Neural cell (in vitro differentiated cells): ENCODE measurements at regions not wholly inside any gene's neighbourhood (a gene's known extent, or its start where the extent isn't known, plus 50 kb on each side); places are given as distances from the start of the nearest gene placed in this dataset.

Source experiments
- EZH2 ChIP-seq: fragments of 200-600, 300-800 bp; shearing (Covaris generic), sonication (generic); IDR thresholded peaks from 2 replicates; pipeline ENCODE4 v1.6.1; 2014; ENCODE audit warnings: antibody characterized with exemption, low read length, borderline replicate concordance, mild to moderate bottlenecking; ENCODE audit not compliant: insufficient read depth, poor library complexity, severe bottlenecking
- MXI1 ChIP-seq: fragments of 450-650 bp; conservative IDR thresholded peaks from 2 replicates; pipeline ENCODE4 v1.6.1; 2014; ENCODE audit warnings: antibody characterized with exemption, mild to moderate bottlenecking; ENCODE audit not compliant: poor library complexity, severe bottlenecking
- RAD21 ChIP-seq: fragments of 450-650 bp; conservative IDR thresholded peaks from 2 replicates; pipeline ENCODE4 v1.6.1; 2014; ENCODE audit warnings: antibody characterized with exemption, mild to moderate bottlenecking, moderate library complexity
- TF ChIP-seq, protein P1 (sequence below): fragments of 450-650 bp; IDR thresholded peaks from 2 replicates; pipeline ENCODE4 v1.5.1; 2014; ENCODE audit warnings: antibody characterized with exemption, mild to moderate bottlenecking, moderate library complexity; ENCODE audit not compliant: poor library complexity, severe bottlenecking
- TF ChIP-seq, protein P2 (sequence below): IDR thresholded peaks from 2 replicates; pipeline ENCODE4 v1.6.1; 2012; ENCODE audit warnings: borderline replicate concordance

GRCh38 chr2:5042666-5043440 is 649.3 kb upstream of the SOX11 start:
- no peak for TF ChIP-seq RAD21
- TF ChIP-seq, protein P1, sequence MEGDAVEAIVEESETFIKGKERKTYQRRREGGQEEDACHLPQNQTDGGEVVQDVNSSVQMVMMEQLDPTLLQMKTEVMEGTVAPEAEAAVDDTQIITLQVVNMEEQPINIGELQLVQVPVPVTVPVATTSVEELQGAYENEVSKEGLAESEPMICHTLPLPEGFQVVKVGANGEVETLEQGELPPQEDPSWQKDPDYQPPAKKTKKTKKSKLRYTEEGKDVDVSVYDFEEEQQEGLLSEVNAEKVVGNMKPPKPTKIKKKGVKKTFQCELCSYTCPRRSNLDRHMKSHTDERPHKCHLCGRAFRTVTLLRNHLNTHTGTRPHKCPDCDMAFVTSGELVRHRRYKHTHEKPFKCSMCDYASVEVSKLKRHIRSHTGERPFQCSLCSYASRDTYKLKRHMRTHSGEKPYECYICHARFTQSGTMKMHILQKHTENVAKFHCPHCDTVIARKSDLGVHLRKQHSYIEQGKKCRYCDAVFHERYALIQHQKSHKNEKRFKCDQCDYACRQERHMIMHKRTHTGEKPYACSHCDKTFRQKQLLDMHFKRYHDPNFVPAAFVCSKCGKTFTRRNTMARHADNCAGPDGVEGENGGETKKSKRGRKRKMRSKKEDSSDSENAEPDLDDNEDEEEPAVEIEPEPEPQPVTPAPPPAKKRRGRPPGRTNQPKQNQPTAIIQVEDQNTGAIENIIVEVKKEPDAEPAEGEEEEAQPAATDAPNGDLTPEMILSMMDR: no peak
- no peak for TF ChIP-seq MXI1
- no peak for TF ChIP-seq EZH2
- TF ChIP-seq, protein P2, sequence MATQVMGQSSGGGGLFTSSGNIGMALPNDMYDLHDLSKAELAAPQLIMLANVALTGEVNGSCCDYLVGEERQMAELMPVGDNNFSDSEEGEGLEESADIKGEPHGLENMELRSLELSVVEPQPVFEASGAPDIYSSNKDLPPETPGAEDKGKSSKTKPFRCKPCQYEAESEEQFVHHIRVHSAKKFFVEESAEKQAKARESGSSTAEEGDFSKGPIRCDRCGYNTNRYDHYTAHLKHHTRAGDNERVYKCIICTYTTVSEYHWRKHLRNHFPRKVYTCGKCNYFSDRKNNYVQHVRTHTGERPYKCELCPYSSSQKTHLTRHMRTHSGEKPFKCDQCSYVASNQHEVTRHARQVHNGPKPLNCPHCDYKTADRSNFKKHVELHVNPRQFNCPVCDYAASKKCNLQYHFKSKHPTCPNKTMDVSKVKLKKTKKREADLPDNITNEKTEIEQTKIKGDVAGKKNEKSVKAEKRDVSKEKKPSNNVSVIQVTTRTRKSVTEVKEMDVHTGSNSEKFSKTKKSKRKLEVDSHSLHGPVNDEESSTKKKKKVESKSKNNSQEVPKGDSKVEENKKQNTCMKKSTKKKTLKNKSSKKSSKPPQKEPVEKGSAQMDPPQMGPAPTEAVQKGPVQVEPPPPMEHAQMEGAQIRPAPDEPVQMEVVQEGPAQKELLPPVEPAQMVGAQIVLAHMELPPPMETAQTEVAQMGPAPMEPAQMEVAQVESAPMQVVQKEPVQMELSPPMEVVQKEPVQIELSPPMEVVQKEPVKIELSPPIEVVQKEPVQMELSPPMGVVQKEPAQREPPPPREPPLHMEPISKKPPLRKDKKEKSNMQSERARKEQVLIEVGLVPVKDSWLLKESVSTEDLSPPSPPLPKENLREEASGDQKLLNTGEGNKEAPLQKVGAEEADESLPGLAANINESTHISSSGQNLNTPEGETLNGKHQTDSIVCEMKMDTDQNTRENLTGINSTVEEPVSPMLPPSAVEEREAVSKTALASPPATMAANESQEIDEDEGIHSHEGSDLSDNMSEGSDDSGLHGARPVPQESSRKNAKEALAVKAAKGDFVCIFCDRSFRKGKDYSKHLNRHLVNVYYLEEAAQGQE: no peak
